IPS-NIHi7 (cell line): ENCODE measurements at regions not wholly inside any gene's neighbourhood (a gene's known extent, or its start where the extent isn't known, plus 50 kb on each side); places are given as distances from the start of the nearest gene placed in this dataset.
"Not testable (repeated sequence)": the region's sequence is repeated elsewhere in the genome, so short reads cannot be mapped to it uniquely, and the experiment has no call there.

Experiments
- DNase-seq: peaks from one replicate; pipeline ENCODE4 v3.0.0; 2012; ENCODE audit warnings: mixed read lengths; ENCODE audit errors: extremely low spot score

DNA sequence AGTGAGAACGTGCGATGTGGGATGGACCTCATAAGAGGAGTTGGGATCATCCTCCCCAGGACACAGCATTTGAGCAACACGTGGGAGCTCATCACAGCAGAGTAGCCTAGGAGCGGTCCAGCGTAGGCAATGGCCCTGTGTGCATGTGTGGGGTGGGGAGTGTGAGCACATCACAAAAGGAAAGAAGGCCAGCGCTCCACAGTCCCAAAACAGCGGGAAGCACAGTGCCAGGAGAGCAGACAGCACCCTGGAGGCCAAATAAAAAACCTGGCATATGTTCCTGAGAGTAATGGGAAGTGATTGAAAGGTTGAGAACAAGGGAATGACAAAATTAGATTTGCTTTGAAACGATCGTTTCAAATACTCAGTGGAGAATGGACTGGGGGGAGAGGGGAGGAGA lies 226.0 kb downstream of the C7orf25 start:
- no peak for DNase-seq

DNA sequence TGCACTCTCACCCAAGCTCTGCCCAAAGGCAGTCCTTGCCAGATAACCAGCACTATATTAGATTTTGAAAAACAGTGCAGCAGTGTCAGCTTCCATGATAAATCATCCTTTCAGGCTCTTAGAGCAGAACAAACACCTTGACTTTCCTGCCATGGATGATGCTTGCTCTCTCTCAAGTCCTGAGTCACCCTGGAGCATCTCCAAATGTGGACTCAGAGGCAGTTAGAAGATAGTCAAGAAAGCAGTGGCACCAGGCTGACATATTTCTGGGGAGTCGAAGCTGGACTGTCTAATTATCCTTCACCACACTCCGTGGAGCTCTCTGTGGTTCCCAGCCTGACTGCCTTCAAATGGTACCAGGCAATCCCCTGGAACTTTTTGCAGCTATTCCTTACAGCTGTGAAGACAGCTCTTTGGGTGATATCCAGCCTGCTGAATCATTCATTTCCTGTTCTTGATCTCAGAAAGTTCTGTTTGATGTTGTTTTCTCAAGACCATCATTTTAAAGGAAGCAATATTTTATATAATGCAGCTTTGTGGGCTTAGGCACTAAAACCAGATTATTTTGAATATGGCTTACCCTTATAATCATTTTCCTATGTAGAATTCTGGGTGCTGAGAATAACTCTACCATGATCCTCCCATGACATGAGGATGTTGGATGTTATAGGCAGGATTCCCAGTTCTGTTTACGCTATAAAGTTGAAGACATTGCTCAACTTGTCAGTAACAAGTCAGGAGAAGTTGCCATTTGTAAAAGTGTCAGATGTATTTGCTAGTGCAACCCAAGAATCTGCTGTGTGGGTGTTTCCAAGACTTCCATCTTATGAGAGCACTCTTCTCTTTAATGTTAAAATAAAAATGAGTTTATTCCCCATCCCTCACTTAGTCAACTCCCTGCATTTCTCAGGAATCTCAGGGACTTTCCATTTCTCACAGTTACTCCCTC lies 233.8 kb downstream of the C7orf25 start:
- DNase-seq = no peak

- no peak for DNase-seq
These were observed 237.3 kb downstream of the C7orf25 start for GRCh38 chr7:42674541-42674940.

- DNase-seq = no peak
These were observed 237.9 kb downstream of the C7orf25 start for GRCh38 chr7:42673951-42674350.

GRCh38 chr7:42672339-42672999 lies 239.4 kb downstream of the C7orf25 start:
- no peak for DNase-seq

- no peak for DNase-seq
These were observed 240.2 kb downstream of the C7orf25 start for GRCh38 chr7:42671627-42672026.

DNA sequence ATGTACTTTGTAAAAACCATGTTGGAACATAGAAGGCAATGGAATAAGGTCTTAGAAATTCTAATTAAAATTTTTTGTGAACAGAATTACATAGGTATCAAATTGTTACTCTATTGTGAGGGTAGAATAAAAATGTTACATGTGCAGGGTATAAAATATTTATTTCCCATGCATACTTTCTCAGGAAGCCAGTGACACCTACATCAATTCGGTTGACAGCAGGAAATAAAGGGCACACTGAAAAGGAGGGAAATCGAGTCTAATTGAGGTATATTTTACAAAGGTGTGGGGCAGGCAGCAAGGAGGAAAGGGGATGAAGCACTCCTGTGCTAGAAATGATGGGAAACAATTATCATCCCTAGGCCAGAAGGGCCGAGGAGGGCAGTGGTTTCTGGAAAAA lies 244.9 kb downstream of the C7orf25 start:
- no peak for DNase-seq

DNA sequence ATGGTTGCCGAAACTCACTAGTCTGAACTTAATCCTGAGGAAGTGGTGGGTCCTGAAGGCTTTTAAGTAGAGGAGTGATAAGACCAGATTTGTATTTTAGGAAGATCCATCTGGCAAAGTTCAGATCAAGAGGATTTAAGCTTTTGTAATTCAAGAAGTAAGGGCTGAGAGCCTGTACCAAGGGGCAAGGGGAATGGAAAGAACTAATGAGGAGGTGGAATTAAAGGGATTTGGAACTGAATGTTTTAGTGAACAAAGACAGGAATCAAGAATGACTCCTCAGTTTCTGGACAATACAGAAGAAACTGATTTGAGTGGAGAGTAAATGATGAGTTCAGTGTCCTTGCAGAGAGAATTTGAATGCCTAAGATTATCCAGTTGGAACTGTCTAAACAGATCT lies 249.0 kb downstream of the C7orf25 start:
- DNase-seq = no peak

- DNase-seq = no peak
These were observed 250.6 kb downstream of the C7orf25 start for GRCh38 chr7:42661312-42661711.

GRCh38 chr7:42650701-42651100 lies 261.2 kb downstream of the C7orf25 start:
- no peak for DNase-seq

DNA sequence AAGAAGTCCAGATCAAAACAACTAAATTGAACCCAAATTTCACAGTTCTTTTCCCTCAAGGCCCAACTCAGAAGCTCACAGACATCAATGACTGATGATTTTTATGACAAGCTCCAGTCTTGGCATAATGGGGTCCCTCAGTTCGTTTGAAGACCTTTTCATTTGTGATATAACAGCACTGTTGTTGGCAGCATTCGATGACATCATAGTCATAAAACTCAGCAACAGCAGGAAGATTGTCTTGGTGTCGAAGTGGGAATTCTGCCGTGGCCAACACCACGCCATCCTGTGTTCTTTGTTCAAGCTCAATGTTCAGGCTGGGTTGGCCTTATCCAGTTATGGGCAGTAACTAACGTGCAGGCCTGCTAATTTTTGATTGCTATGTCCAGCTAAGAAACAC lies 261.7 kb downstream of the C7orf25 start:
- DNase-seq = no peak

- no peak for DNase-seq
These were observed 266.0 kb downstream of the C7orf25 start for GRCh38 chr7:42645906-42646305.

- DNase-seq = no peak
These were observed 269.2 kb downstream of the C7orf25 start for GRCh38 chr7:42642699-42643098.

DNA sequence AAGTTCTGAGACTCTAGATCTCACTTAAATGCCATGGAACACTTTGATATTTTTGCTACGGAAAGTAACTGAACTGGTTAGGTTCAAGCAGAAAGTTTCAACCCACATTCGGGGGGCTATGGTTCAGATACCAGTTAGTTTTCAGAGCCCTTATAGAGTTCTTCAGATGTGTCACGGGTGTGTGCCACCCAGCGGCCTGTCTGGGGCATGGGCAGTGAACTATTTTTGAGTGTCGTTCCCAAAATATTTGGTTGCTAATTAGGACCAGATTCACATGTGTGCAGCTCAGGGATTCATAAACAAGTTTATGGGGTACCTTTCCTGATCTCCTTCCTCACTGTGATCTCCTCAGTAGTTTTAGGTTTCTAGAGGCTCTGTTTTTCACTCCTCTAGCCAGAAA lies 271.9 kb downstream of the C7orf25 start:
- DNase-seq = no peak

GRCh38 chr7:42636380-42636779 lies 275.5 kb downstream of the C7orf25 start:
- DNase-seq = not testable (repeated sequence)

- no peak for DNase-seq
These were observed 283.8 kb downstream of the C7orf25 start for GRCh38 chr7:42628054-42628453.

- no peak for DNase-seq
These were observed 284.2 kb downstream of the C7orf25 start for GRCh38 chr7:42627626-42628025.

GRCh38 chr7:42627101-42627500 lies 284.8 kb downstream of the C7orf25 start:
- DNase-seq = no peak

GRCh38 chr7:42625421-42625820 lies 286.4 kb downstream of the C7orf25 start:
- DNase-seq = no peak

DNA sequence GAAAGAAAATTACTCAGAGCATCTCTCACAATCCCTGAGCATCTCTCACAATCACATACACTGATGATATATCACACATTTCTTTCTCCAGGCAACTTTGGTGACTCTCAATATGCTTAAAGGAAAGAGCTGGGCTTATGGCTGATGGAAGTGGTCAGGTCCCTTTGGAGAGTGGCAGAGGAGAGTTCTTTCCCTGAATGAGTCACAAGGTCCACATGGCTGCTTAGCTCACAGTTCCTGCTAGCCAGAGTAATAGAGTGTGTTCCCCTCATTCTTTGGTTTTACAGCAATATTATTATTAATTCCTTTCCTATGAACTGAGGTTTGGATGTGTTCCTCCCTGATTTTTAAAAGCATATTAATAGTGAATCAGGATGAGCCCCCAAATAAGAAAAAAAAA lies 287.4 kb downstream of the C7orf25 start:
- DNase-seq = no peak

- DNase-seq = no peak
These were observed 290.2 kb downstream of the C7orf25 start for GRCh38 chr7:42621543-42622219.

DNA sequence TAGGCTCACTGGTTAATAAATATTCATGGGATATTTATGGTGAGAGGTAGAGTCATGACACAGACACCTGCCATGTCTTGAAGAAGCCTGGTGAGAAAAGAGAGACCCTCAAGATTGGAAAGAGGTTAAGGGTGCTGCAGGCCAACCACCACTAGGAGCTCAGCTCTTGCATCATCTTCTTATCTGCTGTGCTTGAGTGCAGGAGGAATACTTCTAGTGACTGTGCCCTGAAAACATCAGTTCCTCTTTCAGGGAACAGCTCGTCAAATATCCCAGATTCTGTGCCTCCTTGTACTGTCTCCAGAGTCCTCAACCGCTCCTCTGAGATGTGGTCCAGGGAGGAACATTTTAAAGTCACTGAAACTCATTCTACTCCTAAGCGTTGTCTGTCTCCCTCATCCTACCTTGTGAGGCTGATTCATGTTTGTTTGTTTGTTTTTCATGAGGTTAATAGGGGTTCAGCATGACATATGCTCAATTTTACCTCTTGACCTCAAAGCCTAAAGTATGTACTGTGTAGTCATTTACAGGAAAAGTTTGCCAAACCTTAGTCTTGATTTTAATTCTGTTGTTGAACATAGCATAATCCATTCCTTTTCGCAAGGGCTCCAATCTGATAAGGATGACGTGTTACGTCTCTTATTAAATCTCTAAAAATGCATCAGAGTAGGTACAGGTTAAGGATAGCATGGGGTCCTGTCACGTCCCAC lies 293.1 kb downstream of the C7orf25 start:
- DNase-seq = no peak
